ENCODE measurements at regions not wholly inside any gene's neighbourhood (a gene's known extent, or its start where the extent isn't known, plus 50 kb on each side); places are given as distances from the start of the nearest gene placed in this dataset.

DNA sequence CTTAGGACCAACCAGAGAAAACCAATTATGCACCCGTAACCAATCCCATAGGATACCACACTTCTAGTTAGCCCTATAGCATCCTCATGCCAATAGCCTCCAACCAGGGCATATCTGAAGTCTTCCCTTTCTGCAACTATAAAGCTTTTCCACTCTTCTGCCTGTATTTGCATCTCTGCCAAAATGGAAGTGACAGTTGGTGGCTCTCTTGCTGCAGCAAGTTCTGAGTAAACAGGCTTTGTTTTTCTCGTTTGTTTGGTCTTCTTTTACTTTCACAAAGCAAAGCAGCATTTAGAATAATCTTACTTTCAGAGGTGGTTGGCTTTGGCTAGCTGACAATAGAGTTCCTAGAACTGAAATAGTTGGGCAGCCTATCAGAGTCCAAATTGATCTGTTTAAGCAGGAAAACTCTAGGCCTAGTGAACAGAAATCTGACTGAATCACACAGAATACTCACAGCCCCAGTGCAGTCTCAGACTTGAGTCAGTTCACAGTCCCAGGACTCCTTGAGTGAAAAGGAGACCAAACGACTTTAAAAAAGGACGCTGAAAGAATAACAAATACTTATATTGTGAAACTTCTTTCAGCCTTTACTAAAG lies 1029.7 kb upstream of the LRFN5 start:
- no peak overlapping the region for H2AFZ ChIP-seq (ENCODE audit: low read length)
- no peak overlapping the region for H3K27ac ChIP-seq (ENCODE audit: insufficient read depth, low read length)
- DNase-seq (ENCODE audit: low read depth in 2 of 2), result peak in 1 of 2 donors; percentile 1
- H3K4me2 ChIP-seq (ENCODE audit: extremely low read depth, insufficient read depth, low read length), result no peak overlapping the region
- no peak overlapping the region for H3K4me3 ChIP-seq (replicated peaks in 1 of 4; ENCODE audit: control extremely low read depth in 1 of 4, insufficient read depth in 1 of 4, low read depth in 3 of 4, low read length in 4 of 4)
- H3K36me3 ChIP-seq (ENCODE audit: control insufficient read depth, insufficient read depth, low read length), result no peaks in the 10 kb centered on the region
- H3K9ac ChIP-seq (ENCODE audit: insufficient read depth, low read length), result no peak overlapping the region
- no peaks in the 10 kb centered on the region for H3K27me3 ChIP-seq (ENCODE audit: control insufficient read depth, insufficient read depth, low read length)
- no peaks in the 10 kb centered on the region for H4K20me1 ChIP-seq (ENCODE audit: control insufficient read depth, extremely low read depth, insufficient read depth, low read length)
- TF ChIP-seq EZH2 (IDR thresholded peaks at IDR 0.05; ENCODE audit: low read length, missing control alignments), result no peak
- TF ChIP-seq, protein P1, sequence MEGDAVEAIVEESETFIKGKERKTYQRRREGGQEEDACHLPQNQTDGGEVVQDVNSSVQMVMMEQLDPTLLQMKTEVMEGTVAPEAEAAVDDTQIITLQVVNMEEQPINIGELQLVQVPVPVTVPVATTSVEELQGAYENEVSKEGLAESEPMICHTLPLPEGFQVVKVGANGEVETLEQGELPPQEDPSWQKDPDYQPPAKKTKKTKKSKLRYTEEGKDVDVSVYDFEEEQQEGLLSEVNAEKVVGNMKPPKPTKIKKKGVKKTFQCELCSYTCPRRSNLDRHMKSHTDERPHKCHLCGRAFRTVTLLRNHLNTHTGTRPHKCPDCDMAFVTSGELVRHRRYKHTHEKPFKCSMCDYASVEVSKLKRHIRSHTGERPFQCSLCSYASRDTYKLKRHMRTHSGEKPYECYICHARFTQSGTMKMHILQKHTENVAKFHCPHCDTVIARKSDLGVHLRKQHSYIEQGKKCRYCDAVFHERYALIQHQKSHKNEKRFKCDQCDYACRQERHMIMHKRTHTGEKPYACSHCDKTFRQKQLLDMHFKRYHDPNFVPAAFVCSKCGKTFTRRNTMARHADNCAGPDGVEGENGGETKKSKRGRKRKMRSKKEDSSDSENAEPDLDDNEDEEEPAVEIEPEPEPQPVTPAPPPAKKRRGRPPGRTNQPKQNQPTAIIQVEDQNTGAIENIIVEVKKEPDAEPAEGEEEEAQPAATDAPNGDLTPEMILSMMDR (conservative IDR thresholded peaks at IDR 0.05 in 1 of 2, IDR thresholded peaks at IDR 0.05 in 1 of 2; ENCODE audit: low read depth in 1 of 2, low read length in 2 of 2), result no peak
- no peaks in the 10 kb centered on the region for H3K9me3 ChIP-seq (ENCODE audit: control insufficient read depth, insufficient read depth, low read depth, low read length)
- H3K4me1 ChIP-seq (ENCODE audit: control insufficient read depth, extremely low read depth, insufficient read depth, low read length), result no peaks in the 10 kb centered on the region
- no peaks in the 10 kb centered on the region for H3K79me2 ChIP-seq (ENCODE audit: control insufficient read depth, insufficient read depth, low read length)

DNA sequence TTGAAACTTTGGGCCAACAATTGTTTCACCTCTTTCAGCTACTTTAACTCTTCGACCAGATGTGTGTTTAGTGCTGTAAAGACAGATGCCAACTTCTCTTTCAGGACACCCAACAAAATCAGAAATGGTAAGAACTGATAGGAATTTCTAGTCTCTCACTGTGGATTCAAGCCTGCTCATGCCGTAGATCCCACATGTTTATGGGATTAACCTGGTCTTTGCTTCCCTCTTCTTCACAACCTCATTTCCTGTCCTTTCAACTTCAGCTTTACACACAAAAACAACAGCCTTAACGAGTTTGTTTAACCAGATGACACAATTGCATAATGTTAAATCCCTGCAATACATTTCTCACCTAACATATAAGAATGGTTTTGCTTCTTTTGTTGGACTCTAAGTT lies 1031.9 kb upstream of the LRFN5 start:
- DNase-seq (ENCODE audit: low read depth in 2 of 2), result no peak
- Histone ChIP-seq H3K27ac (ENCODE audit: insufficient read depth, low read length) (no peak overlapping the region), H3K9me3 (ENCODE audit: control insufficient read depth, insufficient read depth, low read depth, low read length) (no peaks in the 10 kb centered on the region), H3K36me3 (ENCODE audit: control insufficient read depth, insufficient read depth, low read length) (no peaks in the 10 kb centered on the region), H3K27me3 (ENCODE audit: control insufficient read depth, insufficient read depth, low read length) (no peaks in the 10 kb centered on the region), H3K4me2 (ENCODE audit: extremely low read depth, insufficient read depth, low read length) (no peak overlapping the region), H3K9ac (ENCODE audit: insufficient read depth, low read length) (no peak overlapping the region), H3K4me3 (replicated peaks in 1 of 4; ENCODE audit: control extremely low read depth in 1 of 4, insufficient read depth in 1 of 4, low read depth in 3 of 4, low read length in 4 of 4) (no peak overlapping the region), H2AFZ (ENCODE audit: low read length) (no peak overlapping the region), H3K79me2 (ENCODE audit: control insufficient read depth, insufficient read depth, low read length) (no peaks in the 10 kb centered on the region), H4K20me1 (ENCODE audit: control insufficient read depth, extremely low read depth, insufficient read depth, low read length) (no peaks in the 10 kb centered on the region), H3K4me1 (ENCODE audit: control insufficient read depth, extremely low read depth, insufficient read depth, low read length) (no peaks in the 10 kb centered on the region)
- TF ChIP-seq EZH2 (IDR thresholded peaks at IDR 0.05; ENCODE audit: low read length, missing control alignments), result no peak
- TF ChIP-seq, protein P1 (conservative IDR thresholded peaks at IDR 0.05 in 1 of 2, IDR thresholded peaks at IDR 0.05 in 1 of 2; ENCODE audit: low read depth in 1 of 2, low read length in 2 of 2), result no peak

DNA sequence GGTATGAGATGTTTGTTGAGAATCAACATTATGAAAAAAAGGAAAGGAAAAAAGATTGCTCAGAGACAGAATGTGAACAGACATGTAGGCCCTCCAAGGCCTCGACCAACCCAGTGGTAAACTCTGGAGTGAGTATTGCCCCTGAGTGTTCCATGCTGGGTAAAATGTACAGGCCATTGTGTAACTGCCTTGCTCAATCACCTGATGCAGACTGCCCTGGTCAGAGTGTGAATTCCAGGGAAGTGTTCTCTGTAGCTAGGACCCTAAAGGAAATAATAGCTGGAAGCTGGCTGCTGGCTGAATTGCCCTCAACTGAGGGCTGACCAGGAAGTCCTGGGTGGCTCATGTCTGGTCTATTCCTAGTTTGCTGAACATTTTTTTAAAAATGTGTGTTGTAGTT lies 1081.4 kb upstream of the LRFN5 start:
- no peaks in the 10 kb centered on the region for H3K79me2 ChIP-seq (ENCODE audit: control insufficient read depth, insufficient read depth, low read length)
- DNase-seq (ENCODE audit: low read depth in 2 of 2), result no peak
- no peak overlapping the region for H3K4me3 ChIP-seq (replicated peaks in 1 of 4; ENCODE audit: control extremely low read depth in 1 of 4, insufficient read depth in 1 of 4, low read depth in 3 of 4, low read length in 4 of 4)
- H3K9ac ChIP-seq (ENCODE audit: insufficient read depth, low read length), result no peak overlapping the region
- no peak overlapping the region for H3K27ac ChIP-seq (ENCODE audit: insufficient read depth, low read length)
- no peaks in the 10 kb centered on the region for H4K20me1 ChIP-seq (ENCODE audit: control insufficient read depth, extremely low read depth, insufficient read depth, low read length)
- H3K36me3 ChIP-seq (ENCODE audit: control insufficient read depth, insufficient read depth, low read length), result no peaks in the 10 kb centered on the region
- H3K4me1 ChIP-seq (ENCODE audit: control insufficient read depth, extremely low read depth, insufficient read depth, low read length), result no peaks in the 10 kb centered on the region
- no peaks in the 10 kb centered on the region for H3K9me3 ChIP-seq (ENCODE audit: control insufficient read depth, insufficient read depth, low read depth, low read length)
- no peak overlapping the region for H2AFZ ChIP-seq (ENCODE audit: low read length)
- H3K27me3 ChIP-seq (ENCODE audit: control insufficient read depth, insufficient read depth, low read length), result no peaks in the 10 kb centered on the region
- H3K4me2 ChIP-seq (ENCODE audit: extremely low read depth, insufficient read depth, low read length), result no peak overlapping the region
- no peak for TF ChIP-seq EZH2 (IDR thresholded peaks at IDR 0.05; ENCODE audit: low read length, missing control alignments)
- TF ChIP-seq, protein P1 (conservative IDR thresholded peaks at IDR 0.05 in 1 of 2, IDR thresholded peaks at IDR 0.05 in 1 of 2; ENCODE audit: low read depth in 1 of 2, low read length in 2 of 2), result no peak

All from fibroblast of lung (primary cell).